Body of pancreas (tissue), 4 donors: ENCODE measurements at regions not wholly inside any gene's neighbourhood (a gene's known extent, or its start where the extent isn't known, plus 50 kb on each side); places are given as distances from the start of the nearest gene placed in this dataset.

Source experiments
- ATAC-seq: fragments of 150-250 bp; one replicate; pipeline ENCODE4 v1.9.1; 2016
- DNase-seq, 4 donors: peaks; one replicate each; pipeline ENCODE4 v3.0.0-alpha.2; 2019
- H3K27ac ChIP-seq, 4 donors: fragments of 200-600 bp; sonication (generic); 1 replicate in 3 of 4; 2 replicates in 1 of 4; pipeline versions ENCODE4 v1.5.1 to v1.6.1; 2016 to 2019; ENCODE audit warnings: mild to moderate bottlenecking in 1 of 4, mixed read lengths in 1 of 4, moderate library complexity in 1 of 4
- H3K27me3 ChIP-seq, 2 donors: fragments of 200-600 bp; sonication (generic); one replicate each; pipeline ENCODE4 v1.6.0; 2016; ENCODE audit warnings: mild to moderate bottlenecking in 1 of 2
- H3K36me3 ChIP-seq, 2 donors: fragments of 200-600 bp; sonication (generic); replicated peaks in 1 of 2; 2 replicates each; pipeline ENCODE4 v1.5.1; 2016; ENCODE audit warnings: low read depth in 2 of 2; ENCODE audit not compliant: insufficient read depth in 1 of 2
- H3K4me1 ChIP-seq: fragments of 200-600 bp; sonication (generic); one replicate; pipeline ENCODE4 v1.6.0; 2016
- H3K4me3 ChIP-seq, 2 donors: fragments of 200-600 bp; sonication (generic); 1 replicate in 1 of 2; 2 replicates in 1 of 2; pipeline ENCODE4 v1.5.1; 2016 to 2019
- H3K9me3 ChIP-seq, 3 donors: fragments of 200-600 bp; sonication (generic); 1 replicate in 2 of 3; 2 replicates in 1 of 3; pipeline ENCODE4 v1.5.1; 2016
- POLR2A ChIP-seq, 3 donors: fragments of 450-650 bp; IDR thresholded peaks; one replicate each; pipeline ENCODE4 v1.6.1; 2016; ENCODE audit warnings: antibody characterized with exemption in 3 of 3, mild to moderate bottlenecking in 2 of 3
- WGBS, 2 donors: methylation state at CpG; one replicate each; pipeline ENCODE4 v1.1.5; 2017; 5-methylcytosine and 5-hydroxymethylcytosine counted together
- intact Hi-C: fragments of 100-400 bp; cut with DNase I; formaldehyde crosslinking; loops from one replicate; pipeline ENCODE4 v1.15.1; 2023
- TF ChIP-seq, protein P1 (sequence below), 7 experiments: fragments of 450-650 bp in 4 of 7; fragments of 200-600 bp in 3 of 7; sonication (generic) in 3 of 7; IDR thresholded peaks; one replicate each; pipeline ENCODE4 v1.5.1; 2016 to 2019; ENCODE audit warnings: antibody characterized with exemption in 7 of 7

DNA sequence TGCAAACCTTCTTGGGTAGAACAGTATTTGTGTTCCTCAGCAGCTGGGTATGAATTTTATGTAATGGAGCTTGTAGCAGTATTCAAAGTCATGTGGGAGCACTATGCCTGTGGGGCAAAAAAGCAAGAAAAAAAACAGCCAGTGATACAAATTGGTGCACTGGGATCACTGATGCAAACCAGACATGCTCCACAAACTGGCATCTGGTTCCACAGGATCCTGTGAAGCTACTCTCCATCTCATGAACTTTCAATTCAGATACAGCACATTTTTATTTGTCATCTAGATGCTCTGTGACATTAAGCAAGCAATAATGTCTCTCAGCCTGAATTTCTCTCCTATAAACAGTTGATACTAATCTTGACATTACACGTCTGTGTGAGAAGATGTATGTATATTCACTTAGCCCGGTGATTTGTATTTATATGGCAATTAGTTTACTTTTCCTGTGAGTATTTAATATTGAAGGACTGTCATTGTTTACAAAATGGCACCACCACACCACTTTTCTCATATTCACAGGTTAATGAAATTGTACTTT is 208.5 kb upstream of the GRIA4 start:
- Histone ChIP-seq H3K27ac (no peak overlapping the region), H3K4me3 (no peak overlapping the region), H3K9me3 (no peaks in the 10 kb centered on the region), H3K36me3 (no peaks in the 10 kb centered on the region), H3K4me1 (no peaks in the 10 kb centered on the region), H3K27me3 (no peaks in the 10 kb centered on the region)
- intact Hi-C loops = no loop called here
- TF ChIP-seq, protein P1, sequence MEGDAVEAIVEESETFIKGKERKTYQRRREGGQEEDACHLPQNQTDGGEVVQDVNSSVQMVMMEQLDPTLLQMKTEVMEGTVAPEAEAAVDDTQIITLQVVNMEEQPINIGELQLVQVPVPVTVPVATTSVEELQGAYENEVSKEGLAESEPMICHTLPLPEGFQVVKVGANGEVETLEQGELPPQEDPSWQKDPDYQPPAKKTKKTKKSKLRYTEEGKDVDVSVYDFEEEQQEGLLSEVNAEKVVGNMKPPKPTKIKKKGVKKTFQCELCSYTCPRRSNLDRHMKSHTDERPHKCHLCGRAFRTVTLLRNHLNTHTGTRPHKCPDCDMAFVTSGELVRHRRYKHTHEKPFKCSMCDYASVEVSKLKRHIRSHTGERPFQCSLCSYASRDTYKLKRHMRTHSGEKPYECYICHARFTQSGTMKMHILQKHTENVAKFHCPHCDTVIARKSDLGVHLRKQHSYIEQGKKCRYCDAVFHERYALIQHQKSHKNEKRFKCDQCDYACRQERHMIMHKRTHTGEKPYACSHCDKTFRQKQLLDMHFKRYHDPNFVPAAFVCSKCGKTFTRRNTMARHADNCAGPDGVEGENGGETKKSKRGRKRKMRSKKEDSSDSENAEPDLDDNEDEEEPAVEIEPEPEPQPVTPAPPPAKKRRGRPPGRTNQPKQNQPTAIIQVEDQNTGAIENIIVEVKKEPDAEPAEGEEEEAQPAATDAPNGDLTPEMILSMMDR (IDR thresholded peaks at IDR 0.05) = no peak
- no peak for TF ChIP-seq POLR2A (IDR thresholded peaks at IDR 0.05)
- ATAC-seq (no peak), DNase-seq (no peak)
- 55 to 74% methylated on average over 2 of the region's 2 CpGs for WGBS, 2 donors

DNA sequence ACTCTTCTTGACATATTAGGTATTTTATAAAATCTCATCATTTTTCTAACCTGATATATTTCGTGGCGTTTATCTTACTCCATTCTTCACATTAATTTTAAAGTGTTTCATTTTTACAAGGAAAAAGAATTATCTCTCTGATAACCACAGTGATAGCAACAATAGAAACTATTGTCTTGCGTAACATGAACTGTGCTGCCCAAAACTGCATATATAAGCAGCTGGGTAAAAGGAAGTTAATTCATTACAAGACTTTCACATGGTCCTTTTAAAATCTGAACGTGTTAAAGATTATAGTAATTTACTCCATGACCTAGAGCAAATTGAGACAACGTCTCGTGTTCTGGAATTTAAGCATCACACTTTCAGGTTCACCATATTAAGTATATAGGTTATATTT is 210.4 kb upstream of the GRIA4 start:
- H3K27me3 ChIP-seq = no peaks in the 10 kb centered on the region
- no peak overlapping the region for H3K4me3 ChIP-seq
- no peak overlapping the region for H3K27ac ChIP-seq
- no peaks in the 10 kb centered on the region for H3K36me3 ChIP-seq
- H3K4me1 ChIP-seq = no peaks in the 10 kb centered on the region
- ATAC-seq = no peak
- TF ChIP-seq, protein P1 (IDR thresholded peaks at IDR 0.05) = no peak
- TF ChIP-seq POLR2A (IDR thresholded peaks at IDR 0.05) = no peak
- 27 to 30% methylated on average over 6 of the region's 6 CpGs for WGBS, 2 donors
- intact Hi-C loops = no loop called here
- DNase-seq = no peak
- no peaks in the 10 kb centered on the region for H3K9me3 ChIP-seq

DNA sequence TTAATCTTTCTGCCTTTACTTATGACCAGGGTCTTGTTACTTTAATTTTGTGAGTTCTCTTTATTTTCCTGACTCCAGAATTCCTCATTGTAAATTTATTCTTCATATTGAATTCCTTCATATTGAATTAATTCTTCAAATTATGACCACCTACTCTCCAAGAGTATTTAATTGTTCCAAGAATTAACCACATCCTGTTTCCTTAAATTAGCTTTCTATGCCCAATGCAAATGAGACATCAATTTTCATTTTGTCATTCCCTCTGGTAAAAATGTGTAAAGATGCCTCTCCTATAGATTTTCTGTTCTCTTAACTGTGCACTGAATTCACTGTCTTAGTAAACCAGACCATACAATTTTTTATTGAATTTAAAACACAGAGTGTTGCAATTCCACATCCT is 211.2 kb upstream of the GRIA4 start:
- TF ChIP-seq POLR2A (IDR thresholded peaks at IDR 0.05) = no peak
- TF ChIP-seq, protein P1 (IDR thresholded peaks at IDR 0.05) = no peak
- H3K9me3 ChIP-seq = no peaks in the 10 kb centered on the region
- intact Hi-C loops = no loop called here
- H3K27ac ChIP-seq = no peak overlapping the region
- H3K4me1 ChIP-seq = no peaks in the 10 kb centered on the region
- ATAC-seq (no peak), DNase-seq (no peak)
- no peaks in the 10 kb centered on the region for H3K27me3 ChIP-seq
- no peaks in the 10 kb centered on the region for H3K36me3 ChIP-seq
- H3K4me3 ChIP-seq = no peak overlapping the region

DNA sequence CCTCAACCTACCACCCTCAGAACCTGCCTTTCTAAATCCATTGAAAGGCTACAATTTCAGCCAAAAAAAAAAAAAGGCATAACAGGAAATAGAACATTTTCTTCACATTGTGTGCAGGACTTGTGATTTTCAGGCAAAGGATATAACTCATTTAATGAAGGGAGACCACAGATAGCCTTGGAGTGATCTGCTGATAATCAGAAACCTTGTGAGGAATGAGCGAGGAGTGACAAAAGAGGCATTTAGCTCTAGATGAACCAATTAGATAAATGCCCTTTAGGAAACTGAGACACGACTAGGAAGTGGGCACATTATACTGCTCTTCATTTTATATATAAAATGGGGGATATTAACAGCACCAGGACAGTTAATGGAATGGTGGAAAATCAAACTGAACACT is 216.5 kb upstream of the GRIA4 start:
- WGBS, 2 donors = 73 to 82% methylated on average over 2 of the region's 2 CpGs
- Histone ChIP-seq H3K27ac (no peak overlapping the region), H3K36me3 (no peaks in the 10 kb centered on the region), H3K4me1 (no peaks in the 10 kb centered on the region), H3K9me3 (no peaks in the 10 kb centered on the region), H3K4me3 (no peak overlapping the region), H3K27me3 (no peaks in the 10 kb centered on the region)
- DNase-seq = no peak
- no peak for TF ChIP-seq POLR2A (IDR thresholded peaks at IDR 0.05)
- TF ChIP-seq, protein P1 (IDR thresholded peaks at IDR 0.05) = no peak
- no peak for ATAC-seq
- intact Hi-C loops = no loop called here

DNA sequence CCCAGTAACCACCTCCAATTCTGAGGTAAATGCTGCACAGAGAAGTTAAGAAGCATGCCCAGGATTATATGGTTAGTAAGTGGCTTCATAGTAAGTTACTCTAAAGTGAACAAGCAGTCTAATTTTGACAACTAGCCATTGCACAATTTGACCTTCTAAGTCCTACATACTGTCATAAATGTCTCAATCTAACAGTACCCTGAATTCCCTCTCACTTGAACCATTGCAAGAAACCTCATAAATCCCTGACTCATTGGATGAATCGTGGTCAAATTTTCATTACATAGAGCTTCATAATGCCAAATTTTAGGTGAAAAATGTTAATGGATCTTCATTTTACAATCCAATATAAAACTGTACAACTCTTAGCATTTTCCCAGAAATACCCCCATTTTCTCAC is 217.3 kb upstream of the GRIA4 start:
- Histone ChIP-seq H3K4me1 (no peaks in the 10 kb centered on the region), H3K9me3 (no peaks in the 10 kb centered on the region), H3K27ac (no peak overlapping the region), H3K36me3 (no peaks in the 10 kb centered on the region), H3K4me3 (no peak overlapping the region), H3K27me3 (no peaks in the 10 kb centered on the region)
- 78 to 85% methylated on average over 1 of the region's 1 CpG for WGBS, 2 donors
- ATAC-seq (no peak), DNase-seq (no peak)
- intact Hi-C loops = no loop called here
- no peak for TF ChIP-seq POLR2A (IDR thresholded peaks at IDR 0.05)
- TF ChIP-seq, protein P1 (IDR thresholded peaks at IDR 0.05) = no peak
